H1 (cell line): ENCODE measurements at regions not wholly inside any gene's neighbourhood (a gene's known extent, or its start where the extent isn't known, plus 50 kb on each side); places are given as distances from the start of the nearest gene placed in this dataset.

Experiments
- CTCF ChIA-PET: fragments of 300-600 bp; sonication (Branson Sonifier 250); formaldehyde crosslinking; loops from one replicate; lab custom pipeline; 2021; ENCODE audit not compliant: partially characterized antibody; lab: Charles Lee
- POLR2A ChIA-PET: fragments of 300-600 bp; sonication (Branson Sonifier 250); formaldehyde crosslinking; loops from one replicate; lab custom pipeline; 2021; ENCODE audit warnings: inconsistent platforms; ENCODE audit not compliant: partially characterized antibody; lab: Charles Lee
- DNase-seq, 2 experiments: peaks; one replicate each; pipeline versions ENCODE4 v3.0.0 to v3.0.0-alpha.2; 2010 to 2022; ENCODE audit warnings: low spot score in 2 of 2, low read depth in 1 of 2, mixed read lengths in 1 of 2
- FAIRE-seq: peaks from 2 replicates; lab custom pipeline; 2011; peaks lifted over from hg19 to GRCh38; lab: Jason Lieb, UNC
- H2AFZ ChIP-seq: 2 replicates; pipeline ENCODE4 v1.8.1; 2012; ENCODE audit warnings: low read length, inconsistent platforms
- H2AK5ac ChIP-seq: 2 replicates; pipeline ENCODE4 v1.6.1; 2013; ENCODE audit warnings: low read depth, low read length
- H2BK120ac ChIP-seq: replicated peaks from 2 replicates; pipeline ENCODE3; 2013; ENCODE audit warnings: low read depth, low read length, inconsistent platforms
- H2BK12ac ChIP-seq: 2 replicates; pipeline ENCODE4 v1.6.1; 2013; ENCODE audit warnings: low read depth, low read length
- H2BK15ac ChIP-seq: 2 replicates; pipeline ENCODE4 v1.6.1; 2013; ENCODE audit warnings: low read length
- H2BK20ac ChIP-seq: 2 replicates; pipeline ENCODE4 v1.6.1; 2013; ENCODE audit warnings: low read length
- H2BK5ac ChIP-seq: 2 replicates; pipeline ENCODE4 v1.6.1; 2013; ENCODE audit warnings: low read depth, low read length
- H3K14ac ChIP-seq: 2 replicates; pipeline ENCODE4 v1.6.1; 2013; ENCODE audit warnings: inconsistent platforms; ENCODE audit not compliant: insufficient read length
- H3K18ac ChIP-seq: 2 replicates; pipeline ENCODE4 v1.6.1; 2013; ENCODE audit warnings: low read length; ENCODE audit errors: extremely low read depth
- H3K23ac ChIP-seq: 2 replicates; pipeline ENCODE4 v1.6.1; 2013; ENCODE audit warnings: inconsistent platforms; ENCODE audit not compliant: insufficient read length
- H3K23me2 ChIP-seq: 2 replicates; pipeline ENCODE4 v1.6.1; 2013; ENCODE audit warnings: low read depth, low read length
- H3K27ac ChIP-seq: 2 replicates; pipeline ENCODE4 v1.6.1; 2011; ENCODE audit warnings: low read depth, low read length, inconsistent platforms
- H3K27me3 ChIP-seq, 4 experiments: replicated peaks in 1 of 4; 1 replicate in 1 of 4; 2 replicates in 3 of 4; pipeline versions ENCODE4 v1.6.1 to v1.8.1; 2011 to 2013; ENCODE audit warnings: low read length in 3 of 4, mild to moderate bottlenecking in 3 of 4, inconsistent platforms in 2 of 4, mixed read lengths in 2 of 4, moderate library complexity in 1 of 4; ENCODE audit not compliant: control insufficient read depth in 3 of 4, insufficient read depth in 3 of 4; ENCODE audit errors: extremely low read depth in 1 of 4
- H3K36me3 ChIP-seq, 4 experiments: 2 replicates each; pipeline versions ENCODE4 v1.6.1 to v1.8.1; 2011 to 2013; ENCODE audit warnings: mild to moderate bottlenecking in 4 of 4, low read length in 3 of 4, moderate library complexity in 2 of 4, control low read depth in 1 of 4, inconsistent platforms in 1 of 4; ENCODE audit not compliant: insufficient read depth in 4 of 4, control insufficient read depth in 2 of 4
- H3K4ac ChIP-seq: replicated peaks from 2 replicates; pipeline ENCODE3; 2013; ENCODE audit warnings: low read length, low read depth, mixed read lengths, inconsistent platforms; ENCODE audit not compliant: insufficient read length
- H3K4me1 ChIP-seq, 4 experiments: replicated peaks in 1 of 4; 1 replicate in 1 of 4; 2 replicates in 3 of 4; pipeline versions ENCODE4 v1.6.1 to v1.8.1; 2011 to 2013; ENCODE audit warnings: low read length in 3 of 4, inconsistent platforms in 2 of 4, mixed read lengths in 1 of 4; ENCODE audit not compliant: insufficient read depth in 4 of 4, control insufficient read depth in 3 of 4
- H3K4me2 ChIP-seq, 2 experiments: 2 replicates each; pipeline versions ENCODE4 v1.6.1 to v1.8.1; 2011 to 2013; ENCODE audit warnings: low read depth in 2 of 2, low read length in 2 of 2, control low read depth in 1 of 2, inconsistent platforms in 1 of 2, mild to moderate bottlenecking in 1 of 2; ENCODE audit not compliant: insufficient read depth in 1 of 2
- H3K4me3 ChIP-seq, 4 experiments: fragments of 200-600, 300-600 bp in 1 of 4; sonication (generic), shearing (Covaris generic), sonication (Bioruptor Twin) in 1 of 4; 2 replicates each; pipeline versions ENCODE4 v1.5.1 to v1.8.1; 2011 to 2016; ENCODE audit warnings: low read length in 4 of 4, low read depth in 3 of 4, control low read depth in 2 of 4, inconsistent platforms in 2 of 4, mild to moderate bottlenecking in 2 of 4, mixed read lengths in 1 of 4, moderate library complexity in 1 of 4; ENCODE audit not compliant: insufficient read depth in 2 of 4; ENCODE audit errors: extremely low read depth in 1 of 4
- H3K56ac ChIP-seq: replicated peaks from 2 replicates; pipeline ENCODE3; 2013; ENCODE audit warnings: low read depth, mild to moderate bottlenecking, mixed read lengths, low read length, inconsistent platforms; ENCODE audit not compliant: insufficient read length
- H3K79me1 ChIP-seq: 2 replicates; pipeline ENCODE4 v1.6.1; 2013; ENCODE audit warnings: low read depth, low read length, control low read depth
- H3K79me2 ChIP-seq, 2 experiments: 2 replicates each; pipeline versions ENCODE4 v1.6.1 to v1.8.1; 2012 to 2013; ENCODE audit warnings: low read length in 2 of 2, mild to moderate bottlenecking in 2 of 2, inconsistent platforms in 1 of 2; ENCODE audit not compliant: insufficient read depth in 2 of 2, control insufficient read depth in 1 of 2
- H3K9ac ChIP-seq, 4 experiments: replicated peaks in 1 of 4; 1 replicate in 1 of 4; 2 replicates in 3 of 4; pipeline versions ENCODE4 v1.6.1 to v1.8.1; 2011 to 2013; ENCODE audit warnings: low read depth in 3 of 4, low read length in 3 of 4, control low read depth in 2 of 4, mild to moderate bottlenecking in 2 of 4, moderate library complexity in 2 of 4, inconsistent platforms in 1 of 4; ENCODE audit errors: extremely low read depth in 1 of 4
- H3K9me3 ChIP-seq, 2 experiments: 2 replicates each; pipeline versions ENCODE4 v1.6.1 to v1.8.1; 2012 to 2013; ENCODE audit warnings: mild to moderate bottlenecking in 2 of 2, moderate library complexity in 2 of 2, control low read depth in 1 of 2, inconsistent platforms in 1 of 2, low read depth in 1 of 2, low read length in 1 of 2, mixed read lengths in 1 of 2; ENCODE audit not compliant: insufficient read depth in 2 of 2
- H4K20me1 ChIP-seq, 2 experiments: replicated peaks in 1 of 2; 2 replicates each; pipeline versions ENCODE3 to v1.8.1; 2011 to 2013; ENCODE audit warnings: inconsistent platforms in 2 of 2, low read length in 2 of 2, mild to moderate bottlenecking in 1 of 2; ENCODE audit not compliant: insufficient read depth in 2 of 2, control insufficient read depth in 1 of 2
- H4K5ac ChIP-seq: 2 replicates; pipeline ENCODE4 v1.6.1; 2013; ENCODE audit warnings: low read length, low read depth, mixed read lengths, inconsistent platforms; ENCODE audit not compliant: insufficient read length
- H4K8ac ChIP-seq: 2 replicates; pipeline ENCODE4 v1.8.0; 2013; ENCODE audit warnings: mild to moderate bottlenecking, moderate library complexity, low read length, inconsistent platforms; ENCODE audit not compliant: insufficient read depth; ENCODE audit errors: extremely low read depth
- H4K91ac ChIP-seq: replicated peaks from 2 replicates; pipeline ENCODE3; 2013; ENCODE audit warnings: low read length, mixed read lengths, inconsistent platforms; ENCODE audit not compliant: insufficient read length
- ATF2 ChIP-seq: IDR thresholded peaks from 2 replicates; pipeline ENCODE4 v1.6.1; 2012; ENCODE audit warnings: low read length, inconsistent platforms
- CTBP2 ChIP-seq: IDR thresholded peaks from 2 replicates; pipeline ENCODE4 v1.7.0; 2011; ENCODE audit warnings: borderline replicate concordance, mild to moderate bottlenecking, moderate library complexity, mixed read lengths, low read length; ENCODE audit not compliant: insufficient read depth, insufficient read length
- E2F6 ChIP-seq: IDR thresholded peaks from 2 replicates; pipeline ENCODE4 v1.6.1; 2012; ENCODE audit warnings: inconsistent platforms
- FOSL1 ChIP-seq: IDR thresholded peaks from 2 replicates; pipeline ENCODE4 v1.6.1; 2011; ENCODE audit warnings: mild to moderate bottlenecking, low read depth, low read length, moderate library complexity; ENCODE audit not compliant: insufficient read depth
- MAFK ChIP-seq: IDR thresholded peaks from 2 replicates; pipeline ENCODE4 v1.6.1; 2012; ENCODE audit warnings: low read depth, mild to moderate bottlenecking, improper control_type of control experiment, low read length
- PHF8 ChIP-seq: fragments of 200-600 bp; sonication (generic); conservative IDR thresholded peaks from 2 replicates; pipeline ENCODE4 v1.7.1; 2012; ENCODE audit warnings: low read depth, mild to moderate bottlenecking, inconsistent platforms, low read length, moderate library complexity
- RXRA ChIP-seq: IDR thresholded peaks from 2 replicates; pipeline ENCODE4 v1.6.1; 2011; ENCODE audit warnings: low read depth, mild to moderate bottlenecking, low read length, moderate library complexity; ENCODE audit not compliant: insufficient read depth
- SIRT6 ChIP-seq: IDR thresholded peaks from one replicate; pipeline ENCODE4 v1.7.1; 2012; ENCODE audit warnings: low read length, inconsistent platforms
- SP1 ChIP-seq: IDR thresholded peaks from 2 replicates; pipeline ENCODE4 v1.6.1; 2011; ENCODE audit warnings: low read depth, low read length
- SP4 ChIP-seq: IDR thresholded peaks from 2 replicates; pipeline ENCODE4 v1.6.1; 2012; ENCODE audit warnings: low read length, inconsistent platforms
- TEAD4 ChIP-seq: IDR thresholded peaks from 2 replicates; pipeline ENCODE4 v1.6.1; 2012; ENCODE audit warnings: low read depth, low read length, inconsistent platforms, mixed read lengths
- WGBS, 2 experiments: shearing (Covaris generic) in 1 of 2; methylation state at CpG; one replicate each; pipeline versions ENCODE4 v1.1.6 to v1.1.7; 2013 to 2015; ENCODE audit warnings: low lambda C conversion rate in 2 of 2, mixed read lengths in 2 of 2, inconsistent platforms in 1 of 2, low coverage in 1 of 2, missing lambda C conversion rate in 1 of 2; ENCODE audit not compliant: insufficient replicate concordance in 2 of 2, insufficient coverage in 1 of 2, insufficient read length in 1 of 2; ENCODE audit errors: extremely low coverage in 1 of 2, missing lambda C conversion rate in 1 of 2; 5-methylcytosine and 5-hydroxymethylcytosine counted together

GRCh38 chr3:105938806-105939205 lies 70.0 kb upstream of the CBLB start:
- DNase-seq = no peak
- WGBS, 2 experiments = 69% methylated on average over 2 of the region's 2 CpGs; no CpG with 5 or more reads in 1 of the 2 experiments
- no peak overlapping the region for H2BK20ac ChIP-seq
- no peak overlapping the region for H2BK120ac ChIP-seq
- FAIRE-seq = no peak
- peaks cover 0 to 2% (median 0%) of the 10 kb centered on the region in 4 experiments; a peak in 1 of 7 replicates for H3K4me1 ChIP-seq
- no peak overlapping the region for H3K4me2 ChIP-seq
- H2AK5ac ChIP-seq = no peak overlapping the region
- no peak overlapping the region for H4K8ac ChIP-seq
- H4K91ac ChIP-seq = no peak overlapping the region
- H3K23ac ChIP-seq = no peak overlapping the region
- no peak overlapping the region for H3K4me3 ChIP-seq
- no peaks in the 10 kb centered on the region for H3K27me3 ChIP-seq
- no peak overlapping the region for H4K5ac ChIP-seq
- no peak overlapping the region for H3K9ac ChIP-seq
- H2BK5ac ChIP-seq = no peak overlapping the region
- no peak overlapping the region for H2BK15ac ChIP-seq
- no peak overlapping the region for H3K18ac ChIP-seq
- H3K56ac ChIP-seq = no peak overlapping the region
- no peaks in the 10 kb centered on the region for H3K79me1 ChIP-seq
- H3K79me2 ChIP-seq = no peaks in the 10 kb centered on the region
- no peak overlapping the region for H3K4ac ChIP-seq
- ChIA-PET CTCF (no interaction called here), POLR2A (no interaction called here)
- no peaks in the 10 kb centered on the region for H3K9me3 ChIP-seq
- H3K27ac ChIP-seq = no peak overlapping the region
- H2AFZ ChIP-seq = no peak overlapping the region
- H4K20me1 ChIP-seq = no peaks in the 10 kb centered on the region
- H3K23me2 ChIP-seq = no peaks in the 10 kb centered on the region
- H3K36me3 ChIP-seq = no peaks in the 10 kb centered on the region
- no peak overlapping the region for H2BK12ac ChIP-seq
- H3K14ac ChIP-seq = no peak overlapping the region
- no peak for TF ChIP-seq MAFK
- no peak for TF ChIP-seq SP1
- TF ChIP-seq FOSL1 = no peak
- TF ChIP-seq CTBP2 = no peak
- no peak for TF ChIP-seq TEAD4
- TF ChIP-seq RXRA = no peak
- no peak for TF ChIP-seq PHF8
- TF ChIP-seq ATF2 = no peak
- TF ChIP-seq SP4 = no peak
- TF ChIP-seq SIRT6 = no peak
- no peak for TF ChIP-seq E2F6
